ENCODE measurements at regions not wholly inside any gene's neighbourhood (a gene's known extent, or its start where the extent isn't known, plus 50 kb on each side); places are given as distances from the start of the nearest gene placed in this dataset.

DNA sequence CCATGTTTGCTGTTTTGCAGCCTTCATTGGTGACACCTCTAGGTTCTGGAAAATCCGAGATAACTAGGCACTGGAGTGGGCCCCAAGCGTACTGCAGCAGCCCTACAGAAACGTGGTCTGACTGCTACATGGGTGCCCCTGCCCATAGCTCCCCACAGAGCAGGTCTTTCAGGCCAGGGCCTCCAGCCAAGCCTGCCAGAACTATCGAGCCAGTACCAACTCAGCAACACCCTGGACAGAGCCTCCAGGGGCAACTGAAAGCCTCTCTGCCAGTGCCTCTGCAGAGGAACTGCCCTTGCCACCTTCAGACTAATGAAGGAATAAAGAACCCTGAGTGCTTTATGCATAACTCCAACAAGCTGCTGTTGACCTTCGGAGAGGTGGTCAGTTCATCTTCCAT lies 111.1 kb upstream of the PPP3CA start:
- CTCF ChIA-PET = no interaction called here
- H3K4me2 ChIP-seq (ENCODE audit: control insufficient read depth, insufficient read depth) = no peak overlapping the region
- WGBS (ENCODE audit: insufficient coverage, insufficient replicate concordance, low lambda C conversion rate, missing lambda C conversion rate) = 11% methylated on average over 5 of the region's 5 CpGs
- DNase-seq (ENCODE audit: low read depth, low spot score) (no peak), FAIRE-seq (no peak), ATAC-seq (no peak)
- H4K20me1 ChIP-seq (ENCODE audit: control insufficient read depth, insufficient read depth) = no peaks in the 10 kb centered on the region
- H3K4me1 ChIP-seq (ENCODE audit: control insufficient read depth, insufficient read depth, low read length) = no peaks in the 10 kb centered on the region
- POLR2A ChIA-PET = no interaction called here
- H3K9ac ChIP-seq (ENCODE audit: control insufficient read depth, insufficient read depth, low read length) = no peak overlapping the region
- no peak overlapping the region for H2AFZ ChIP-seq (ENCODE audit: control insufficient read depth, low read depth, low read length)
- SMC1A ChIA-PET (ENCODE audit: uncharacterized antibody, unreplicated experiment) = interaction anchor here (1.6 kb wide), 1 partner anchor 12 kb away, joined by 3 read pairs; no protein-coding TSS in a partner anchor
- H3K36me3 ChIP-seq (ENCODE audit: control insufficient read depth in 2 of 2, insufficient read depth in 2 of 2, low read length in 1 of 2) = no peaks in the 10 kb centered on the region
- no peaks in the 10 kb centered on the region for H3K9me3 ChIP-seq (replicated peaks; ENCODE audit: control insufficient read depth, insufficient read depth, low read length)
- in situ Hi-C loops (cut with MboI) = no loop called here
- TF ChIP-seq RB1 (IDR thresholded peaks at IDR 0.05; ENCODE audit: borderline replicate concordance) = no peak
- RAD21 ChIA-PET (ENCODE audit: unreplicated experiment) = no interaction called here
- H3K27me3 ChIP-seq (replicated peaks in 1 of 2; ENCODE audit: control insufficient read depth in 2 of 2, insufficient read depth in 2 of 2, low read length in 1 of 2) = no peaks in the 10 kb centered on the region
- H3K4me3 ChIP-seq = no peak overlapping the region
- H3K79me2 ChIP-seq (ENCODE audit: control insufficient read depth, insufficient read depth, low read length) = no peaks in the 10 kb centered on the region
- H3K27ac ChIP-seq (ENCODE audit: control insufficient read depth, insufficient read depth) = no peak overlapping the region
- no TSS peak for BruUV-seq (replicated peaks)
- intact Hi-C loops (cut with micrococcal nuclease; ENCODE audit: unreplicated experiment) = no loop called here

- BruUV-seq (replicated peaks) = no TSS peak
- Histone ChIP-seq H3K4me1 (ENCODE audit: control insufficient read depth, insufficient read depth, low read length) (no peaks in the 10 kb centered on the region), H3K79me2 (ENCODE audit: control insufficient read depth, insufficient read depth, low read length) (no peaks in the 10 kb centered on the region), H3K27ac (ENCODE audit: control insufficient read depth, insufficient read depth) (no peak overlapping the region), H3K9me3 (replicated peaks; ENCODE audit: control insufficient read depth, insufficient read depth, low read length) (no peaks in the 10 kb centered on the region), H3K36me3 (ENCODE audit: control insufficient read depth in 2 of 2, insufficient read depth in 2 of 2, low read length in 1 of 2) (no peaks in the 10 kb centered on the region), H2AFZ (ENCODE audit: control insufficient read depth, low read depth, low read length) (no peak overlapping the region), H3K4me3 (no peak overlapping the region), H4K20me1 (ENCODE audit: control insufficient read depth, insufficient read depth) (no peaks in the 10 kb centered on the region), H3K4me2 (ENCODE audit: control insufficient read depth, insufficient read depth) (no peak overlapping the region), H3K27me3 (replicated peaks in 1 of 2; ENCODE audit: control insufficient read depth in 2 of 2, insufficient read depth in 2 of 2, low read length in 1 of 2) (no peaks in the 10 kb centered on the region), H3K9ac (ENCODE audit: control insufficient read depth, insufficient read depth, low read length) (no peak overlapping the region)
- intact Hi-C loops (cut with micrococcal nuclease; ENCODE audit: unreplicated experiment) (no loop called here), in situ Hi-C loops (cut with MboI) (no loop called here)
- DNase-seq (ENCODE audit: low read depth, low spot score) = no peak
- no peak for FAIRE-seq
- POLR2A ChIA-PET = no interaction called here
- SMC1A ChIA-PET (ENCODE audit: uncharacterized antibody, unreplicated experiment) = interaction anchor here (1.2 kb wide), 1 partner anchor 35 kb away, joined by 3 read pairs; no protein-coding TSS in a partner anchor
- no peak for TF ChIP-seq PAX8 (IDR thresholded peaks at IDR 0.05)
- no peak for TF ChIP-seq SRF (IDR thresholded peaks at IDR 0.05; ENCODE audit: low read depth in 2 of 2, low read length in 2 of 2)
- no peak for TF ChIP-seq RB1 (IDR thresholded peaks at IDR 0.05; ENCODE audit: borderline replicate concordance)
- TF ChIP-seq MTA3 (IDR thresholded peaks at IDR 0.05; ENCODE audit: borderline replicate concordance, low read length) = no peak
- no peak for TF ChIP-seq JUNB (IDR thresholded peaks at IDR 0.05)
- no peak for TF ChIP-seq DPF2 (IDR thresholded peaks at IDR 0.05)
- no peak for TF ChIP-seq CREM (IDR thresholded peaks at IDR 0.05; ENCODE audit: low read depth)
- ATAC-seq = no peak
- RAD21 ChIA-PET (ENCODE audit: unreplicated experiment) = no interaction called here
- 0% methylated on average over 1 of the region's 1 CpG for WGBS (ENCODE audit: insufficient coverage, insufficient replicate concordance, low lambda C conversion rate, missing lambda C conversion rate)
- CTCF ChIA-PET = interaction anchor here (0.6 to 0.9 kb wide), 2 partner anchors 48 to 282 kb away, joined by 3 to 5 read pairs; no protein-coding TSS in a partner anchor
These were observed 103.8 kb upstream of the PPP3CA start for GRCh38 chr4:101451086-101451485.
